ENCODE measurements at regions not wholly inside any gene's neighbourhood (a gene's known extent, or its start where the extent isn't known, plus 50 kb on each side); places are given as distances from the start of the nearest gene placed in this dataset.

GRCh38 chr15:66628976-66629723 is 63.4 kb upstream of the LCTL start:
- TF ChIP-seq CTCF (IDR thresholded peaks at IDR 0.05) (no peak), POLR2A (IDR thresholded peaks at IDR 0.05) (no peak)
